PC-9 (cell line): ENCODE measurements at regions not wholly inside any gene's neighbourhood (a gene's known extent, or its start where the extent isn't known, plus 50 kb on each side); places are given as distances from the start of the nearest gene placed in this dataset.

Source experiments
- EZH2 ChIP-seq: fragments of 200-600 bp; sonication (generic); IDR thresholded peaks from 2 replicates; pipeline ENCODE4 v1.8.0; 2017; ENCODE audit warnings: antibody characterized with exemption, low read depth
- TF ChIP-seq, protein P1 (sequence below): fragments of 200-600 bp; sonication (generic); conservative IDR thresholded peaks from 2 replicates; pipeline ENCODE4 v1.6.1; 2017; ENCODE audit warnings: mixed run types, antibody characterized with exemption, mild to moderate bottlenecking, moderate library complexity

DNA sequence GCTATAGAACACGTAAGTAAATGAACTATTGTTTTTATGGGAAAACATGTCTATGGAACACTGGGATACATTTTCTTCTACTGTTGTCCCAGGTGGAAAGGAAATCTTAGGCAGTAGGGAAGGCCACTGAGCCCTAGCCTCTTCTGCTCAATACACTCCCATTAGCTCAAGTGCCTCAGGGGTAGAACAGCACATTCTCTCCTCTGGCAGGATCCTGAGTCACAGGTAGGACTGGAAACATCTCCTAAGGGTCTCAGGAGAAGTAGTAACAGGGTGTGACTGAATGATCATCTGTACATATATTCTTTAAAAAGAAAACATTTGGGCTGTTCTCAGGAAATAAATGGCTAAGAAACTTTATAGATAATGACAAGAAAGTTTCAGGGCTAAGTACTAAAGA, 175.6 kb upstream of the ESRRG start:
- TF ChIP-seq, protein P1, sequence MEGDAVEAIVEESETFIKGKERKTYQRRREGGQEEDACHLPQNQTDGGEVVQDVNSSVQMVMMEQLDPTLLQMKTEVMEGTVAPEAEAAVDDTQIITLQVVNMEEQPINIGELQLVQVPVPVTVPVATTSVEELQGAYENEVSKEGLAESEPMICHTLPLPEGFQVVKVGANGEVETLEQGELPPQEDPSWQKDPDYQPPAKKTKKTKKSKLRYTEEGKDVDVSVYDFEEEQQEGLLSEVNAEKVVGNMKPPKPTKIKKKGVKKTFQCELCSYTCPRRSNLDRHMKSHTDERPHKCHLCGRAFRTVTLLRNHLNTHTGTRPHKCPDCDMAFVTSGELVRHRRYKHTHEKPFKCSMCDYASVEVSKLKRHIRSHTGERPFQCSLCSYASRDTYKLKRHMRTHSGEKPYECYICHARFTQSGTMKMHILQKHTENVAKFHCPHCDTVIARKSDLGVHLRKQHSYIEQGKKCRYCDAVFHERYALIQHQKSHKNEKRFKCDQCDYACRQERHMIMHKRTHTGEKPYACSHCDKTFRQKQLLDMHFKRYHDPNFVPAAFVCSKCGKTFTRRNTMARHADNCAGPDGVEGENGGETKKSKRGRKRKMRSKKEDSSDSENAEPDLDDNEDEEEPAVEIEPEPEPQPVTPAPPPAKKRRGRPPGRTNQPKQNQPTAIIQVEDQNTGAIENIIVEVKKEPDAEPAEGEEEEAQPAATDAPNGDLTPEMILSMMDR: no peak
- TF ChIP-seq EZH2: no peak
